SKM-1 (cell line): ENCODE measurements at regions not wholly inside any gene's neighbourhood (a gene's known extent, or its start where the extent isn't known, plus 50 kb on each side); places are given as distances from the start of the nearest gene placed in this dataset.

Experiments used
- DNase-seq: peaks from one replicate; lab custom pipeline; 2025; ENCODE audit not compliant: unreplicated experiment; lab: John Stamatoyannopoulos, UW

DNA sequence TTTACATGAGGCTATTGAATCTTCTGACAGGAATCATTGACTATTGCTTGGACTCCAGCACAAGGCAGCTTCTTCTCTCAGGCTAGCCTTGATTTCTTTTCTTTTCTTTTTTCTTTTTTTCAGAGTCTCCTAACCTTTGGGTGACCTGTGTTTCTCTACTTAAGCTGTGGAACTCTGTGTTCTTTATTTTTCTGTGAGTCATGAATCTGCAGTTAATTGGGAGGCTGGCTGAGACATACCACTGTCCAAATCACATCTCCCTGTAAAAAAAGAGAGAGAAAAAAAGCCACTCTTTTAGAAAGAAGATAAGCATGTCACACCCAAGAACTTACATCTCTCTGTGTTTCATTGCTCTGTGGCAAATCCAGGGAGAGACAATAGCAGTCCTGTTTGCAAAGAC lies 681.2 kb upstream of the TSPY4 start:
- no peak for DNase-seq

GRCh38 chrY:8656515-8656914 lies 680.7 kb upstream of the TSPY4 start:
- DNase-seq = no peak

- no peak for DNase-seq
Measured at GRCh38 chrY:8659721-8660120, 677.5 kb upstream of the TSPY4 start.

DNA sequence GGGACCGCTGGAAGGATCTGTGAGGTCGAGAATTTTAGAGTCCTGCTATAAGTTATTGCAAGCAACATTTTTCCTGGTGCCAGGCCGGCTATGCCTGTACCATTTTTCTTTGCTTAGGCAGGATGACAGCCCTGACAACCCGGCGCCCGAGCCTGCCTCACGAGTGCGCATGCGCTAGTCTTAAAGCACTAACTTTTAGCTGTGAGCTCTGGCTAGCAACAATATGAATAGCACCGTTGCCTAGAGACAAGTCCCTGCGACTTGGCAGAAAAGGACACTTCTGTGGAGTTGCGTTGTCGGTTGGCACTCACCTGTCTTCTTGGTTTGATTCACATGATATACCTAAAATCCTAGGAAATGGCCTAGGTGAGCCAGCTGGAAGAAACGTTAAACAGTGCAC lies 663.4 kb upstream of the TSPY4 start:
- no peak for DNase-seq

GRCh38 chrY:8677336-8677935 lies 659.8 kb upstream of the TSPY4 start:
- DNase-seq = no peak

DNA sequence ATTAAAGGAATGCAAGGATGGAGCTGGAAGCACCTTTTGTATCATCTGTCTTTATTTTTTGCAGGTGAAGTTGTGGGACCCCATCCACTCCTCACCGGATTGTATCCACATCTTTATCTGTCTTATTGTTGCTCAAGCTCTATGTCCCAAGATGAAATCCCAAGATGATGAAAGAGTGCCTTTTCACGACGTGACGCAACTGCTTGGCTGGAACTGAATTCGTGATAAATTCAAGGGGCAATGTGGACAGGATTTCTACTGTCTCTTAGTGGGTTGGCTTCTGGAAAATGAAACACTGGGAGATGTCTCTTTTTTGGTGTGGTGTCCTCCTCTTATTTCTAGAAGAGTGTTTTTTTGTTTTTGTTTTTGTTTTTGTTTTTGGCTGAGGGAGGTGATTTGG lies 650.1 kb upstream of the TSPY4 start:
- no peak for DNase-seq

DNA sequence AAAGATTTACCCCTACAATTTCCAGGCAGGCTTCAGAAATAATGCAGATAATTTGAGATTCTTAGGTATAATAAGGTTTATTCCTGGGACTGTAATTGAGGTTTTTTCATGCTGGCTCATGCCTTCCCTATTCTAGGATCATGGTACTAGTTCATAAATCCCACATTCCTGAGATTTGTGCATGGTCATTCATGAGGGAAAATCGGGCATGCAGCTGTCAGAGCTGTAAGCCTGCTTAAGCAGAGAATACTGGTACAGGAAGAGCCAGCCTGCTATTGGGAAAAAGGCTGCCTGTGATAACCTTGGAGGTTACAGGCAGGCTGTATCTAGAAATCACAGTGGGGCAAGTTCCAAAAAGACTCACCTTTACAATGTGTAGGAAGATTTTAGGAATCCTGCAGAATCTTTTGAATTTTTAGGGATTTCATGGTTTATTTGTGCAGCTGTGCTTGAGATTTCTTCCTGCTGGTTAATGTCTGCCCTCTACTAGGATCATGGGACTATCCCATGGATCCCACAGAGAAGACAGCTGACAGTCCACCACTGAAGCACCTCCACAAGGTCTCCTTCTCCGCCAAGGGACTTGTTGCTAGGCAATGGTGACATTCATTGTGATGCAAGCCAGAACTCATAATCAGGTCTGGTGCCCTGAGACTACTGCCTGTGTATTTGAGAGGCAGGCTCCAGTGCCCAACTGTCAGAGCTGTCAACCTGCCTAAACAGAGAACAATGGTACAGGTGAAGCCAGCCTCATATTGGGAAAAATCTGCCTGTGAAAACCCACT lies 646.2 kb upstream of the TSPY4 start:
- no peak for DNase-seq

DNA sequence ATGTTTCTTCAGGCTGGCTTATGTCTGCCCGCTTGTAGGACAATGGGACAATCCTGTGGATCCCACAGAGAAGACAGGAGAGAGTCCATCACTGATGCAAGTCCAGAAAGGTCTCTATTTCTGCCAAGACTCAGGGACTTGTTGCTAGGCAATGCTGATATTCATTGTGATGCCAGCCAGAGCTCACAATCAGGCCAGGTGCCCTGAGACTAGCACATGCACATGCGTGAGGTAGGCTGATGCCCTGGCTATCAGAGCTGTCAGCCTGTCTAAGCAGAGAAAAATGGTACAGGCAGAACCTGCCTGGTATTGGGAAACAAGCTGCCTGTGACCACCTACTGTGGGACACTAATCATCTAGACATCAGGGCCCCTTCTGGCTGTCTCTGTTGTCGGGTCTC lies 638.7 kb upstream of the TSPY4 start:
- no peak for DNase-seq

DNA sequence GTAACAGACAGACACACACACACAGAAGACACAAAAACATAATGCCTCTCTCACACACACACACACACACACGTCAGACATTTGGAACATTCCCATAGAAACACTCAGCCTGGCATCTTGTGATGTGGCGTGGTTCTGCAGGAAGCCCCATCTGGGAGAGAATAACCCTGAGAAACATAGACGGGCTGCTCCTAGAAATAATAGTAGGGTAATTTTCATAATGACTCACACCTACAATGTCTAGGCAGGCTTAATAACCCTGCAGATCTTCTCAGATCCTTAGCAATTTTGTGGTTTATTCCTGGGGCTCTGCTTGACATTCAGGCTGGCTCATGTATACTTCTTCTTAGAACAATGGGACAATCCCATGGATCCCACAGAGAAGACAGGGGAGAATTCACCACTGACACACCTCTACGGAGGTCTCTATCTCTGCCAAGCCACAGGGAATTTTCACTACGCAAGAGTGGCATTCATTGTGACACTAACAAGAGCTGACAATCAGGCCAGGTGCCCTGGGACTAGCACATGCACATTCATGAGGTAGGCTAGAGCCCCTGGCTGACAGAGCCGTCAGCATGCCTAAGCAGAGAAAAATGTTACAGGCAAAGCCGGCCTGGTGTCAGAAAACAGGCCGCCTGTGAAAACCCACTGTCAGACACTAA lies 631.5 kb upstream of the TSPY4 start:
- DNase-seq = no peak

DNA sequence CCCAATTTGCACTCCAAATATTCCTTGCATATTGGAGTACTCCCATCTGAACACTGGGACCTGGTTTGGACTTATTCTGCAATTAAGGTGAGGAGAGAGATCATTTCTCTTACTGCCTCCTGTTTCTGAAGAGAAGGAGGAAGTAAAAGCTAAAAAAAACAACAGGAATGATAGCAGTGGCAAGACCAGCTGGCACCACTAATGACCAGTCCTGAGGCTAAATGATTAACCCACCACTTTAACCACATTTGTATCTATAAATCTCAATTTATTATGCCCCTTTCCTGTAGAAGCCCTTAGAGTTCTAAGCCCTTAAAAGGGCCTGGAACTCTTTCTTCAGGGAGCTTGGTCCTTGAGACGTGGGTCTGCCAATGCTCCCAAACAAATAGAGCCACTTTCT lies 625.0 kb upstream of the TSPY4 start:
- DNase-seq = no peak

DNA sequence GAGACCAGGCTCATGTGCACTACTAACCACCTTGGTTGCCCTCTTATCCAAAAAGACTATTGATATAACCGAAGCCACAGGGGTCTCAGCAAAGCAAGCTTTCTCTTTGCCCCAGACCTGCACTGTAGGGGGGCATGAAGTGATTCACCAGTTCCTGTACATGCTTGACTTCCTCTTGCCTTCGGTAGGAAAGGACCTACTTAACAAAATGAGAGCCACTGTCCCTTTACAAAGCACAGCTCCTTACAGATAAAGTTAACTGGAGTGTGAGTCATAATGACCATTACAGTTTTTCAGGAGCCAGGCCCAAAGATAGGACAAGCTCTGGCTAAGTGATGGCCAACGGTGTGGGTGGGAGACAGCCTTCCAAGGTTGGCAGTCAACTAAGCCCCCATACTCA lies 622.0 kb upstream of the TSPY4 start:
- DNase-seq = no peak

DNA sequence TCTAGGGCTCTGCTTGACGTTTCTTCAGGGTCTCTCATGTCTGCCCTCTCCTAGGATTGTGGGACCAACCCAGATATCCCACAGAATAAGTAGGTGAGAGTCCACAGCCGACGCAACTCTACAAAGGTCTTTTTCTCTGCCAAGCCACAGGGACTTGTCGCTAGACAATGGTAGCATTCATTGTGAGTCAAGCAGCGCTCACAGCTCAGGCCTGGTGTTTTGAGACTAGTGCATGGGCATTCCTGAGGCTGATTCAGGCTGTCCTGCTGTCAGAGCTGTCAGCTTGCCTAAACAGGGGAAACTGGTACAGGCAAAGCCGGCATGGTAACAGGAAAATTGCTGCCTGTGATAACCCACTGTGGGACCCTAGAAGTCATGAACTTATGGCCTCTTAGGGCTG lies 610.6 kb upstream of the TSPY4 start:
- no peak for DNase-seq

GRCh38 chrY:8729971-8730370 lies 607.3 kb upstream of the TSPY4 start:
- DNase-seq = no peak

- no peak for DNase-seq
Measured at GRCh38 chrY:8741343-8742069, 595.8 kb upstream of the TSPY4 start.

- no peak for DNase-seq
Measured at GRCh38 chrY:8764184-8764583, 573.1 kb upstream of the TSPY4 start.

DNA sequence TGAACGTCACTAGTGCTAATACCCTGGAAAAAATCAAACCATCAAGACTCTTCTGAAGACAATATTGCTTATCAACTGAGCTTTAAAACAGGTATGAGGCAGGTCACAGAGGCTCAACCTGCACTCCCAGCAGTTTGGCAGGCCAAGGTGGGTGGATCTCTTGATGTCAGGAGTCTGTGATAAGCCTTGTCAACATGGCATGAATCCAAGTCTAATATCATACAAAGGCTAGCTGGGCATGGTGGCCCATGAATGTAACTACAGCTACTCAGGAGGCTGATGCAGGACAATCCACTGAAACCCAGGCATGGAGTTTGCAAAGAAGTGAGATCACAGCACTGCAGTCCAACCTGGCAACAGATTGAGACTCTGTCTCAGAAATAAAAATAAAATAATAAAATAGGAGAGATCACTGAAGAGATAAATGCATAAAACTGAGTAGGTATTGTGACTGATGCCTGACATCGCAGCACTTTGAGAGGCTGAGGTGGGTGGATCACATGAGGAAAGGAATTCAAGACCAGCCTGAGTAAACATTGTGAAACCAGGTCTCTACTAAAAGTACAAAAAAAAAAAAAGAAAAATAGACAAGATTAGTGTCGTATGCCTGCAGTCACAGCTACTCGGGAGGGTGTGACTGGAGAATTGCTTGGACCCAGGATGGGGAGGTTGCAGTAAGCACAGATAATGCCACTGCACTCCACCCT lies 555.9 kb upstream of the TSPY4 start:
- DNase-seq = no peak

DNA sequence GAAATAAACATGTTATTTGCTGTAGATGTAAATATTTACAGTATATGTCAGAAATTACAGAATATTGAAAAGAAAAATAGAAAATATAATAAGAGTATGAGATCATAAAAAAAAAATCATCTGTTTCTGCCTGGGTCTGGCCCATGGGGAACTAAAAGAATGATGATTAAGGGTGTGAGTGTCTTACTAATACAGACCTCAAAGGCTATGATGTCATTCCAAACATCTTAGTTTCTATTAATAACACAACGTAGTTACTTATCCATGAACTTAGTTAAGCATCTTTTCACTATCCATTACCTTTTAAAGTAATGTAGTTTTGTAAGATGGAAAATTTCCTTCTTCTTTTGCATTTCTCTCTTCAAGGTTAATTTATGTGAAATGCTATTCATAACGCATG lies 542.7 kb upstream of the TSPY4 start:
- DNase-seq = no peak

DNA sequence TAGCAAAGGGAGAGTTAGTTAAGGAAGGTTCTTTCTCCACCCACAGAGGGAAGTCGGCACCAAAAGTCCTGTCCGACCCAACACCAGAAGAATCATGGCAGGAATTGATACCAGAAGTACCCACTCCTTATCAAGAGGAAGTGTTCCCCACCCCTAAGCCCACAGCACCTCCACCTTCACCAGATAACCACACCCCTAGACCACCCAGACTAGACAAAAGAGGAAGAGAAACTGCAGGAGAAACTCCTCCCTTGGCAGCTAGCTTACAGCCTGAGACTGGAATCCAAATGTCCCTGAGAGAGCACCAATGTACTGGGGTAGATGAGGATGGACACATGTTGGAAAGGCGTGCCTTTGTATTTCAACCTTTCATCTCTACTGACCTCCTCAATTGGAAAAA lies 532.9 kb upstream of the TSPY4 start:
- DNase-seq = no peak

DNA sequence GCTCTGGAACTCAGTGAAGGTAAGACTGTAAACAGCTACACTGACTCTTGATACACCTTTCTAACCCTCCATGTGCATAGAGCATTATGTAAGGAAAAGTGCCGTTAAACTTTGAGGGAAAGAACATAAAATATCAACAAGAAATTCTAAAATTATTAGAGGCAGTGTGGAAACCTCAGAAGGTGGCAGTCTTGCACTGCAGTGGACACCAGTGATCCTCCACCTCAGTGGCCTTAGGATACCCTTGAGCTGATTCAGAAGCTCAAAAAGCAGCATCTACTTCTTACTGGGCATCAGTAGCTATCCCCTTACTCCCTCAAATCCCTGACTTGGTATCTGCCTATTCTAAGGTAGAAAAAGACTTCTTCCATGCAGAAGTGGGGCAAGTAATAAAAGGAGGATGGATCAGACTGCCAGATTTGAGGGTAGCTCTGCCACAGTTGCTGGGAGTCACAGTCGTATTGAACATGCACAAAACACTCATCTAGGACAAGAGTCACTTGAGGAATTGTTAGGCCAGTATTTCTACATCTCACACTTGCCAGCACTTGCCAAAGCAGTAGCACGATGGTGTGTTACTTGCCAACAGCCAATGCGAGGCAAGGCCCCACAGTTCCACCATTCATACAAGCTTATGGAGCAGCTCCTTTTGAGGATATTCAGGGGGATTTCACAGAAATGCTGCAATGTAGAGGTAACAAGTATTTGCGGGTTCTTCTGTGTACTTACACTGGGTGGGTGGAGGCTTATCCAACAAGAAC lies 529.4 kb upstream of the TSPY4 start:
- DNase-seq = no peak

- no peak for DNase-seq
Measured at GRCh38 chrY:8808611-8809010, 528.7 kb upstream of the TSPY4 start.
